Endothelial cell of umbilical vein (primary cell): ENCODE measurements at regions not wholly inside any gene's neighbourhood (a gene's known extent, or its start where the extent isn't known, plus 50 kb on each side); places are given as distances from the start of the nearest gene placed in this dataset.

ENCODE experiments used
- BruUV-seq: library from RNA; stranded (reverse); fragments of 400-500 nt; replicated peaks from 2 replicates; lab custom pipeline; 2021; lab: Mats Ljungman, UMichigan
- CTCF ChIA-PET: fragments of 300-600, 350-600 bp; sonication (Branson Sonifier 250); formaldehyde crosslinking; loops from one replicate; lab custom pipeline; 2021; ENCODE audit warnings: antibody characterized with exemption, inconsistent platforms; lab: Charles Lee
- POLR2A ChIA-PET: fragments of 300-600, 350-600 bp; sonication (Branson Sonifier 250); formaldehyde crosslinking; loops from one replicate; lab custom pipeline; 2021; ENCODE audit warnings: antibody characterized with exemption, inconsistent platforms; lab: Charles Lee
- DNase-seq: peaks from one replicate; pipeline ENCODE4 v3.0.0-alpha.2; 2011; ENCODE audit warnings: low read depth, low spot score
- FAIRE-seq: peaks from 2 replicates; lab custom pipeline; 2011; peaks lifted over from hg19 to GRCh38; lab: Jason Lieb, UNC
- H2AFZ ChIP-seq: 2 replicates; pipeline ENCODE4 v1.6.0; 2012; ENCODE audit warnings: low read depth, low read length, control low read depth, inconsistent platforms
- H3K27ac ChIP-seq: 2 replicates; pipeline ENCODE4 v1.5.1; 2011; ENCODE audit warnings: low read depth, mild to moderate bottlenecking, control low read depth, low read length, moderate library complexity; ENCODE audit not compliant: insufficient read depth
- H3K27me3 ChIP-seq, 2 experiments: 2 replicates each; pipeline versions ENCODE4 v1.6.0 to v1.6.1; 2011; ENCODE audit warnings: low read length in 2 of 2, mixed read lengths in 1 of 2; ENCODE audit not compliant: control insufficient read depth in 2 of 2, insufficient read depth in 2 of 2
- H3K36me3 ChIP-seq, 2 experiments: 2 replicates in 1 of 2; 3 replicates in 1 of 2; pipeline ENCODE4 v1.5.1; 2011; ENCODE audit warnings: low read length in 2 of 2, mild to moderate bottlenecking in 1 of 2, moderate library complexity in 1 of 2; ENCODE audit not compliant: control insufficient read depth in 2 of 2, insufficient read depth in 2 of 2; ENCODE audit errors: extremely low read depth in 1 of 2
- H3K4me1 ChIP-seq: 3 replicates; pipeline ENCODE4 v1.5.1; 2011; ENCODE audit warnings: mild to moderate bottlenecking, low read length; ENCODE audit not compliant: control insufficient read depth, insufficient read depth; ENCODE audit errors: extremely low read depth
- H3K4me2 ChIP-seq: 2 replicates; pipeline ENCODE4 v1.6.1; 2011; ENCODE audit warnings: low read length, control low read depth, mixed read lengths; ENCODE audit not compliant: insufficient read depth
- H3K4me3 ChIP-seq, 3 experiments: fragments of 200-600 bp in 1 of 3; sonication (generic), shearing (Covaris generic) in 1 of 3; replicated peaks in 1 of 3; 2 replicates each; pipeline ENCODE4 v1.5.1; 2011 to 2016; ENCODE audit warnings: control low read depth in 3 of 3, low read length in 3 of 3, mild to moderate bottlenecking in 2 of 3, inconsistent platforms in 1 of 3, low read depth in 1 of 3, moderate library complexity in 1 of 3; ENCODE audit not compliant: insufficient read depth in 1 of 3
- H3K79me2 ChIP-seq: 2 replicates; pipeline ENCODE4 v1.6.0; 2012; ENCODE audit warnings: low read length, inconsistent platforms; ENCODE audit not compliant: control insufficient read depth, insufficient read depth
- H3K9ac ChIP-seq: replicated peaks from 2 replicates; pipeline ENCODE3; 2011; ENCODE audit warnings: low read length, control low read depth; ENCODE audit not compliant: insufficient read depth; ENCODE audit errors: extremely low read depth
- H3K9me1 ChIP-seq: replicated peaks from 3 replicates; pipeline ENCODE4 v1.6.0; 2011; ENCODE audit warnings: mild to moderate bottlenecking, low read length; ENCODE audit not compliant: control insufficient read depth, insufficient read depth; ENCODE audit errors: extremely low read depth
- H3K9me3 ChIP-seq: replicated peaks from 2 replicates; pipeline ENCODE4 v1.5.1; 2012; ENCODE audit warnings: low read length, inconsistent platforms; ENCODE audit not compliant: control insufficient read depth, insufficient read depth
- H4K20me1 ChIP-seq: replicated peaks from 2 replicates; pipeline ENCODE3; 2011; ENCODE audit warnings: mild to moderate bottlenecking, low read length; ENCODE audit not compliant: control insufficient read depth, insufficient read depth; ENCODE audit errors: extremely low read depth
- EZH2 ChIP-seq: IDR thresholded peaks from 2 replicates; pipeline ENCODE4 v1.6.1; 2012; ENCODE audit warnings: borderline replicate concordance, low read depth, mild to moderate bottlenecking, moderate library complexity, low read length, inconsistent platforms; ENCODE audit not compliant: severe bottlenecking
- FOS ChIP-seq: IDR thresholded peaks from 2 replicates; pipeline ENCODE4 v1.6.1; 2011; ENCODE audit warnings: mild to moderate bottlenecking, low read length, moderate library complexity, borderline replicate concordance; ENCODE audit not compliant: insufficient read depth
- GATA2 ChIP-seq: IDR thresholded peaks from 2 replicates; pipeline ENCODE4 v1.7.0; 2011; ENCODE audit warnings: low read depth, mild to moderate bottlenecking, moderate library complexity, mixed read lengths, low read length; ENCODE audit not compliant: insufficient read length, insufficient read depth
- JUN ChIP-seq: IDR thresholded peaks from 2 replicates; pipeline ENCODE4 v1.6.1; 2011; ENCODE audit warnings: borderline replicate concordance, low read depth; ENCODE audit not compliant: insufficient read length, insufficient read depth
- MYC ChIP-seq: IDR thresholded peaks from one replicate; pipeline ENCODE4 v1.6.1; 2011; ENCODE audit warnings: mild to moderate bottlenecking, low read depth, low read length
- POLR2A ChIP-seq: IDR thresholded peaks from 2 replicates; pipeline ENCODE4 v1.6.1; 2012; ENCODE audit warnings: low read depth, mild to moderate bottlenecking, control low read depth, low read length
- POLR2AphosphoS5 ChIP-seq: IDR thresholded peaks from 2 replicates; pipeline ENCODE4 v1.6.1; 2012; ENCODE audit warnings: low read depth, mild to moderate bottlenecking, control low read depth, low read length, moderate library complexity; ENCODE audit not compliant: insufficient read depth
- dilution Hi-C: fragments of 300-500 bp; cut with MboI; formaldehyde crosslinking; loops from one replicate; pipeline ENCODE4 v1.15.0; 2019; ENCODE audit warnings: low sequenced_read_pairs; ENCODE audit not compliant: extremely low pct_ligation_motif_present
- intact Hi-C: fragments of 100-400 bp; cut with micrococcal nuclease; formaldehyde crosslinking; loops from one replicate; pipeline ENCODE4 v1.10.0; 2022
- TF ChIP-seq, protein P1 (sequence below), 2 donors: IDR thresholded peaks; 1 replicate in 1 of 2; 2 replicates in 1 of 2; pipeline ENCODE4 v1.5.1; 2011; ENCODE audit warnings: low read length in 2 of 2, mild to moderate bottlenecking in 2 of 2, moderate library complexity in 2 of 2, control low read depth in 1 of 2, inconsistent platforms in 1 of 2, low read depth in 1 of 2; ENCODE audit not compliant: insufficient read depth in 1 of 2; ENCODE audit errors: extremely low read depth in 1 of 2
- TF ChIP-seq, protein P2 (sequence below): IDR thresholded peaks from 2 replicates; pipeline ENCODE4 v1.6.1; 2011; ENCODE audit not compliant: insufficient read depth, insufficient read length

DNA sequence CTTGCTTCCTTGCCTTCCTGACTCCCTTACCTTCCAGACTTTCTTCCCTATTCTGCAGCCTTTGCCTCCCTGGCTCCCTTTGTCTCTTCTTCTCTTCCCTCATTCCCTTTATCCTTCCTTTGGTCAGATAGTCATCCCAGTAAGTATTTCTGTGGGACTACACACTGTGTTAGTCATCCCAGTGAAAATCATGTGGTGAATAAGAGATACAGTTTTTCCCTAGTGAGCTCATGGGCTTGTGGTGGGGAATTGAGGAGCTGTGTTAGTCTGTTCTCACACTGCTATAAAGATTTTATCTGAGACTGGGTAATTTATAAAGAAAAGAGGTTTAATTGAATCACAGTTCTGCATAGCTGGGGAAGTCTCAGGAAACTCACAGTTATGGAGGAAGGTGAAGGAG lies 109.8 kb upstream of the EDIL3 start:
- H3K9ac ChIP-seq, result no peak overlapping the region
- H3K79me2 ChIP-seq, result no peaks in the 10 kb centered on the region
- H3K4me1 ChIP-seq, result no peaks in the 10 kb centered on the region
- no peaks in the 10 kb centered on the region for H4K20me1 ChIP-seq
- ChIA-PET CTCF (no interaction called here), POLR2A (no interaction called here)
- H3K36me3 ChIP-seq, result no peaks in the 10 kb centered on the region
- TF ChIP-seq, protein P1, sequence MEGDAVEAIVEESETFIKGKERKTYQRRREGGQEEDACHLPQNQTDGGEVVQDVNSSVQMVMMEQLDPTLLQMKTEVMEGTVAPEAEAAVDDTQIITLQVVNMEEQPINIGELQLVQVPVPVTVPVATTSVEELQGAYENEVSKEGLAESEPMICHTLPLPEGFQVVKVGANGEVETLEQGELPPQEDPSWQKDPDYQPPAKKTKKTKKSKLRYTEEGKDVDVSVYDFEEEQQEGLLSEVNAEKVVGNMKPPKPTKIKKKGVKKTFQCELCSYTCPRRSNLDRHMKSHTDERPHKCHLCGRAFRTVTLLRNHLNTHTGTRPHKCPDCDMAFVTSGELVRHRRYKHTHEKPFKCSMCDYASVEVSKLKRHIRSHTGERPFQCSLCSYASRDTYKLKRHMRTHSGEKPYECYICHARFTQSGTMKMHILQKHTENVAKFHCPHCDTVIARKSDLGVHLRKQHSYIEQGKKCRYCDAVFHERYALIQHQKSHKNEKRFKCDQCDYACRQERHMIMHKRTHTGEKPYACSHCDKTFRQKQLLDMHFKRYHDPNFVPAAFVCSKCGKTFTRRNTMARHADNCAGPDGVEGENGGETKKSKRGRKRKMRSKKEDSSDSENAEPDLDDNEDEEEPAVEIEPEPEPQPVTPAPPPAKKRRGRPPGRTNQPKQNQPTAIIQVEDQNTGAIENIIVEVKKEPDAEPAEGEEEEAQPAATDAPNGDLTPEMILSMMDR (IDR thresholded peaks at IDR 0.05; ENCODE audit: extremely low read depth in 1 of 2, insufficient read depth in 1 of 2, low read depth in 1 of 2, low read length in 2 of 2), result no peak
- TF ChIP-seq EZH2 (no peak), JUN (no peak), FOS (no peak), POLR2AphosphoS5 (no peak), POLR2A (no peak), MYC (no peak), GATA2 (no peak)
- TF ChIP-seq, protein P2, sequence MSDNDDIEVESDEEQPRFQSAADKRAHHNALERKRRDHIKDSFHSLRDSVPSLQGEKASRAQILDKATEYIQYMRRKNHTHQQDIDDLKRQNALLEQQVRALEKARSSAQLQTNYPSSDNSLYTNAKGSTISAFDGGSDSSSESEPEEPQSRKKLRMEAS, result no peak
- H3K4me2 ChIP-seq, result no peak overlapping the region
- no TSS peak for BruUV-seq
- no peak overlapping the region for H3K4me3 ChIP-seq
- no peaks in the 10 kb centered on the region for H3K27me3 ChIP-seq
- FAIRE-seq, result no peak
- intact Hi-C loops (no loop called here), dilution Hi-C loops (no loop called here)
- H3K9me1 ChIP-seq, result no peaks in the 10 kb centered on the region
- H3K9me3 ChIP-seq, result no peaks in the 10 kb centered on the region
- H3K27ac ChIP-seq, result no peak overlapping the region
- no peak overlapping the region for H2AFZ ChIP-seq
- no peak for DNase-seq
